Ishikawa (cell line): ENCODE measurements at regions not wholly inside any gene's neighbourhood (a gene's known extent, or its start where the extent isn't known, plus 50 kb on each side); places are given as distances from the start of the nearest gene placed in this dataset.

ENCODE experiments used
- CEBPB ChIP-seq: IDR thresholded peaks from 2 replicates; pipeline ENCODE4 v1.6.1; 2012
- CREB1 ChIP-seq: IDR thresholded peaks from 2 replicates; pipeline ENCODE4 v1.6.1; 2012; ENCODE audit warnings: low read depth
- EGR1 ChIP-seq: IDR thresholded peaks from 2 replicates; pipeline ENCODE4 v1.6.1; 2012
- EP300 ChIP-seq: IDR thresholded peaks from 2 replicates; pipeline ENCODE4 v1.6.1; 2012; ENCODE audit warnings: borderline replicate concordance
- FOXM1 ChIP-seq: IDR thresholded peaks from 2 replicates; pipeline ENCODE4 v1.6.1; 2012; ENCODE audit warnings: low read depth, borderline replicate concordance
- MAX ChIP-seq: IDR thresholded peaks from 2 replicates; pipeline ENCODE4 v1.6.1; 2012
- NFIC ChIP-seq: IDR thresholded peaks from 2 replicates; pipeline ENCODE4 v1.6.1; 2012
- RAD21 ChIP-seq: IDR thresholded peaks from 2 replicates; pipeline ENCODE4 v1.6.1; 2012; ENCODE audit warnings: low read depth
- REST ChIP-seq: IDR thresholded peaks from 2 replicates; pipeline ENCODE4 v1.6.1; 2012; ENCODE audit warnings: low read depth, mild to moderate bottlenecking
- TAF1 ChIP-seq: IDR thresholded peaks from 2 replicates; pipeline ENCODE4 v1.6.1; 2012; ENCODE audit warnings: low read depth, mild to moderate bottlenecking
- TCF12 ChIP-seq: IDR thresholded peaks from 2 replicates; pipeline ENCODE4 v1.6.1; 2012; ENCODE audit warnings: low read depth
- TEAD4 ChIP-seq: IDR thresholded peaks from 2 replicates; pipeline ENCODE4 v1.6.1; 2012
- USF1 ChIP-seq: IDR thresholded peaks from 2 replicates; pipeline ENCODE4 v1.6.1; 2012
- YY1 ChIP-seq: IDR thresholded peaks from 2 replicates; pipeline ENCODE4 v1.6.1; 2012; ENCODE audit warnings: low read depth
- ZBTB7A ChIP-seq: IDR thresholded peaks from 2 replicates; pipeline ENCODE4 v1.6.1; 2012; ENCODE audit warnings: low read depth

GRCh38 chr3:178267158-178267844, 268.9 kb upstream of the KCNMB2 start:
- TF ChIP-seq EGR1: no peak
- TF ChIP-seq TCF12: no peak
- TF ChIP-seq FOXM1: no peak

- TF ChIP-seq MAX (no peak), TCF12 (no peak), USF1 (no peak), ZBTB7A (no peak), EP300 (no peak)
Measured at GRCh38 chr3:178270838-178271237, 265.4 kb upstream of the KCNMB2 start.

- TF ChIP-seq RAD21: no peak
- no peak for TF ChIP-seq MAX
- no peak for TF ChIP-seq YY1
- no peak for TF ChIP-seq EGR1
- TF ChIP-seq NFIC: no peak
- no peak for TF ChIP-seq USF1
- no peak for TF ChIP-seq ZBTB7A
- no peak for TF ChIP-seq CREB1
- TF ChIP-seq REST: no peak
- TF ChIP-seq TEAD4: no peak
- TF ChIP-seq CEBPB: no peak
- TF ChIP-seq TAF1: no peak
- TF ChIP-seq TCF12: no peak
- TF ChIP-seq EP300: no peak
- no peak for TF ChIP-seq FOXM1
Measured at GRCh38 chr3:178271740-178272387, 264.4 kb upstream of the KCNMB2 start.

GRCh38 chr3:178272841-178273240, 263.4 kb upstream of the KCNMB2 start:
- TF ChIP-seq YY1 (no peak), NFIC (no peak)

- TF ChIP-seq MAX (no peak), CREB1 (no peak), CEBPB (no peak), TAF1 (no peak), RAD21 (no peak), FOXM1 (no peak)
Measured at GRCh38 chr3:178274711-178275110, 261.5 kb upstream of the KCNMB2 start.

- TF ChIP-seq CEBPB: no peak
- TF ChIP-seq EGR1: no peak
- TF ChIP-seq USF1: no peak
- TF ChIP-seq MAX: no peak
- no peak for TF ChIP-seq TCF12
- no peak for TF ChIP-seq EP300
- TF ChIP-seq ZBTB7A: no peak
- no peak for TF ChIP-seq NFIC
- no peak for TF ChIP-seq RAD21
- no peak for TF ChIP-seq REST
- no peak for TF ChIP-seq CREB1
- TF ChIP-seq TEAD4: no peak
- no peak for TF ChIP-seq YY1
- no peak for TF ChIP-seq FOXM1
- TF ChIP-seq TAF1: no peak
Measured at GRCh38 chr3:178275311-178275710, 260.9 kb upstream of the KCNMB2 start.
